ENCODE measurements at regions not wholly inside any gene's neighbourhood (a gene's known extent, or its start where the extent isn't known, plus 50 kb on each side); places are given as distances from the start of the nearest gene placed in this dataset.

DNA sequence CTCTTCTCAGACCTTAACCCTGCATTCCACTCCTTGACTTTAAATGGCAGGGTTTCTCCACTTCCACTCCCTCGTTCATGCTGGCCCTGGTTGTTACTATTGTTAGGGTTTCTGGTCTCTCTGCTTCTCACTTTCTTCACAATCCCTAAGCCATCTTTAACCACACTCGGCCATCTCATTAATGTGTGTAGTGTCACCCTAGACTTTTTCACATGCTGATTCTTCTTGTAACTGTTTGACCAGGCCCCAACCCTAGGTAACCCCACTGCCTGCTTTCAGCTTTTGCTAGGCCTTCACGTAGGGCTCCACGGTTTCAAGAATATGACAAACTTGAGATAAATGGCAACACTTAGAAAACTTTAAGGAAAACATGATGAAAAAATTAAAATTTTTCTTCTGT, 195.1 kb downstream of the IPO8 start:
- intact Hi-C loops (cut with DNase I; ENCODE audit: low total_unique reads) = no loop called here
- 90 to 95% methylated on average over 4 of the region's 4 CpGs for WGBS, 2 donors
- H3K4me3 ChIP-seq (ENCODE audit: low read depth, poor library complexity, severe bottlenecking) = no peak overlapping the region
- no peak for DNase-seq (ENCODE audit: low spot score in 2 of 2)
- TF ChIP-seq, protein P1, sequence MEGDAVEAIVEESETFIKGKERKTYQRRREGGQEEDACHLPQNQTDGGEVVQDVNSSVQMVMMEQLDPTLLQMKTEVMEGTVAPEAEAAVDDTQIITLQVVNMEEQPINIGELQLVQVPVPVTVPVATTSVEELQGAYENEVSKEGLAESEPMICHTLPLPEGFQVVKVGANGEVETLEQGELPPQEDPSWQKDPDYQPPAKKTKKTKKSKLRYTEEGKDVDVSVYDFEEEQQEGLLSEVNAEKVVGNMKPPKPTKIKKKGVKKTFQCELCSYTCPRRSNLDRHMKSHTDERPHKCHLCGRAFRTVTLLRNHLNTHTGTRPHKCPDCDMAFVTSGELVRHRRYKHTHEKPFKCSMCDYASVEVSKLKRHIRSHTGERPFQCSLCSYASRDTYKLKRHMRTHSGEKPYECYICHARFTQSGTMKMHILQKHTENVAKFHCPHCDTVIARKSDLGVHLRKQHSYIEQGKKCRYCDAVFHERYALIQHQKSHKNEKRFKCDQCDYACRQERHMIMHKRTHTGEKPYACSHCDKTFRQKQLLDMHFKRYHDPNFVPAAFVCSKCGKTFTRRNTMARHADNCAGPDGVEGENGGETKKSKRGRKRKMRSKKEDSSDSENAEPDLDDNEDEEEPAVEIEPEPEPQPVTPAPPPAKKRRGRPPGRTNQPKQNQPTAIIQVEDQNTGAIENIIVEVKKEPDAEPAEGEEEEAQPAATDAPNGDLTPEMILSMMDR (IDR thresholded peaks at IDR 0.05) = no peak
- TF ChIP-seq POLR2A (IDR thresholded peaks at IDR 0.05) = no peak

DNA sequence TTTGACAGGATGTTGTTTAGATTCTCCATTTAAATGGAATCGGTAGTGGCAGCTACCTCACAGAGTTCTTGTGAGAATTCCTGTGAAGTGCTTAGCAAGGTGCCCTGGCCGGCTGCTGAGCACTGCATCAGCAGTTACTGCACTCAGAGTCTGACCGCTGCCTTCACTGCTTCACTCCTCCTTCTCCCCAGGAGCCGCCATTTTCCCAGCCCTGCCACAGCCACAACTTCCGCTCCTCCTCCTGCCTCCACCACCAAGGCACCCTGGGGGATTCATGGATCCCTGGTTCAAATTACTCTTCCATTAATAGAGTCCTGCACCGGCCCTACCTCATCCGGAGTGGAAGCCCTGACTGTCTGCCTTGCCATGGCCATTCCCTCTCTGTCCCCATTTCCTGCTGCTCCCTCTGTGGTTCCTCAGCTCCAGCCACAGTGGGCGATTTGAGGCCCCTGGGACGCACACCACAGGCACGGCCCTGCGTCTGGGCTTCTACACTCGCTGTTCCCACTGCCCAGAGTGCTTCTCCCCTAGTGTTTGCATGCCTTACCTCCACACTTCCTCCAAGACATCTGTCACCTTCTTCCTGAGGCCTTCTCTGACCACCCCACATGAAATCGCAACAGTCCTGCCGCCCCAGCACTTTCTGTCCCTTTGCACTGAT, 210.3 kb downstream of the IPO8 start:
- H3K4me3 ChIP-seq (ENCODE audit: low read depth, poor library complexity, severe bottlenecking) = no peak overlapping the region
- intact Hi-C loops (cut with DNase I; ENCODE audit: low total_unique reads) = no loop called here
- 89 to 97% methylated on average over 14 of the region's 14 CpGs for WGBS, 2 donors
- TF ChIP-seq POLR2A (IDR thresholded peaks at IDR 0.05) = no peak
- TF ChIP-seq, protein P1 (IDR thresholded peaks at IDR 0.05) = no peak
- no peak for DNase-seq (ENCODE audit: low spot score in 2 of 2)

DNA sequence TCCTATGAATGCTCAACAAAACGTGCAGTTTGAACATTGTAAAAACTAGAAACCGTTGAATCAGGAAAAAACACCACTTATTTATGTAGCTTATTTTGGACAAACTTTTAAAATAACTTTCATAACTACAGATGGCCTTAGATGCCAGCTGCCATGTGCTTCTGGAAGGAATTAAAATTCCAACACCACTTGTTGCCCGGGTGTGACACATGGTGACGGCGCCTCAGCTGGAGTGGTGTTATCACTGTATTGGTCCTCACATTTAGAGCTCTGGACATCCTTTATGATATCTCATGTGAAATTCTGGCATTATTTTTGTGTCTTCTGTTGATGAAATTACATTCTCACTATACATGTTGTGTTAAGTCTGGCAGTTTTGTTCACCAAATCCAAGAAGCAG, 211.0 kb downstream of the IPO8 start:
- 61 to 63% methylated on average over 5 of the region's 5 CpGs for WGBS, 2 donors
- TF ChIP-seq POLR2A (IDR thresholded peaks at IDR 0.05) = no peak
- TF ChIP-seq, protein P1 (IDR thresholded peaks at IDR 0.05) = no peak
- H3K4me3 ChIP-seq (ENCODE audit: low read depth, poor library complexity, severe bottlenecking) = no peak overlapping the region
- intact Hi-C loops (cut with DNase I; ENCODE audit: low total_unique reads) = no loop called here
- DNase-seq (ENCODE audit: low spot score in 2 of 2) = no peak

DNA sequence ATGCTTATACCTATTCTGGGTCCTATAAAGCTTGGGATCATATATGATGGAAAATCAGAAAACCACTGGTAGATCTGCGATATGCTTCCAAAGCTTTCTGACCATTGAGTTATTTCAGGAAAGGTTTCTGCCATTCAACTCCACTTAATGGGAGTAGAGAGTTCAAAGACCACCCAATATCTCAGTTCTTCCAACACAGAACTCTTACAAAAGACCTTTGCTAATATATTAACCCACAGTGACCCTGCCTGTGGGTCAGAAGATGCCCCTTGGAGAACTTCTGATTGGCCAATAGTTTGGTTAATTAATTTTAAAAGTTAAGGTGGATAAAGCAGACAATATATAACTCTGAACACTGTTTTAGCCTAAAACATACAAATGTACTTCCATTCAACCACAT, 213.0 kb downstream of the IPO8 start:
- 93 to 95% methylated on average over 1 of the region's 1 CpG for WGBS, 2 donors
- no peak for DNase-seq (ENCODE audit: low spot score in 2 of 2)

DNA sequence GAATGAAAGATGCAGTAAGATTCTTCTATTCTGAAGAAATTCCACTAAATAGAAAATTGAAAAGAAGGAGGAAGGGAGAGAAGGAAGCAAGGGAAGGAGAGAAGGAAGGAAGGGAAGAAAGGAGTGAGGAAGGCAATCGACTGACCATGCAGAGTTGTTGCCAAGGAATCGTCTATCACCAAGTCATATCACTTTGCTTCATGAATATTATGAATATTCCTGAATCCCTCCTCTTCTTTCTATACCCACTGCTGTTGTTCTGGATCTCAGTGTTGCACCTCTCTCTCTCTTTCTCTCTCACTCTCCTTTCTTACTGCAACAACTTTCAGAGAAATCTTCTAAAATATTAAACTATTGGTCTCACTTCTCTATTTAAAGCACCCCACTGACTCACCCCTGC, 222.4 kb downstream of the IPO8 start:
- WGBS, 2 donors = 65 to 80% methylated on average over 2 of the region's 2 CpGs
- TF ChIP-seq, protein P1 (IDR thresholded peaks at IDR 0.05) = no peak
- no peak for TF ChIP-seq POLR2A (IDR thresholded peaks at IDR 0.05)
- intact Hi-C loops (cut with DNase I; ENCODE audit: low total_unique reads) = no loop called here
- no peak for DNase-seq (ENCODE audit: low spot score in 2 of 2)
- no peak overlapping the region for H3K4me3 ChIP-seq (ENCODE audit: low read depth, poor library complexity, severe bottlenecking)

More for the DNA sequence above, 213.0 kb downstream of the IPO8 start:
- intact Hi-C loops (cut with DNase I; ENCODE audit: low total_unique reads) = no loop called here
- no peak for TF ChIP-seq POLR2A (IDR thresholded peaks at IDR 0.05)
- TF ChIP-seq, protein P1 (IDR thresholded peaks at IDR 0.05) = no peak
- no peak overlapping the region for H3K4me3 ChIP-seq (ENCODE audit: low read depth, poor library complexity, severe bottlenecking)

DNA sequence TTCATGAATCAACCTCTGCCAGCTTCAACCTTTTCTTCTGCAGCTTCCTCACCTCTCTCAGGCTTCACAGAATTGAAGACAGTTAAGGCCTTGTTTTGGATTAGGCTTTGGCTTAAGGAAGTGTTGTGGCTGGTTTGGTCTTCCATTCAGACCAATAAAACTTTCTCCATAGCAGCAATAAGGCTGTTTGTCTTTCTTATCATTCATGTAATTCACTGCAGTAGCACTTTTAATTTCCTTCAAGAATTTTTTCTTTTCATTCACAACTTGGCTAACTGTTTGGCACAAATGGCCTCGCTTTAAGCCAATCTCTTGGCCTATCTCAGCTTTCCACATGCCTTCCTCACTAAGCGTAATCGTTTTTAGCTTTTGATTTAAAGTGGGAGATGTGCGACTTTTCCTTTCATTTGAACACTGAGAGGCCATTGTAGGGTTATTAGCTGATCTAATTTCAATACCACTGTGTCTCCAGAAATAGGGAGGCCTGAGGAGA, 229.5 kb downstream of the IPO8 start:
- H3K4me3 ChIP-seq (ENCODE audit: low read depth, poor library complexity, severe bottlenecking) = no peak overlapping the region
- no peak for DNase-seq (ENCODE audit: low spot score in 2 of 2)
- intact Hi-C loops (cut with DNase I; ENCODE audit: low total_unique reads) = no loop called here
- no peak for TF ChIP-seq POLR2A (IDR thresholded peaks at IDR 0.05)
- TF ChIP-seq, protein P1 (IDR thresholded peaks at IDR 0.05) = no peak
- 80 to 81% methylated on average over 4 of the region's 4 CpGs for WGBS, 2 donors
